ENCODE measurements at regions not wholly inside any gene's neighbourhood (a gene's known extent, or its start where the extent isn't known, plus 50 kb on each side); places are given as distances from the start of the nearest gene placed in this dataset.
"Not testable (repeated sequence)": the region's sequence is repeated elsewhere in the genome, so short reads cannot be mapped to it uniquely, and the experiment has no call there.

GRCh38 chr21:27525780-27526179, 558.9 kb upstream of the ADAMTS5 start:
- no peak for DNase-seq

GRCh38 chr21:27519361-27519760, 552.5 kb upstream of the ADAMTS5 start:
- no peak for DNase-seq

GRCh38 chr21:27517177-27517576, 550.3 kb upstream of the ADAMTS5 start:
- not testable (repeated sequence) for DNase-seq

- DNase-seq: no peak
These were observed 548.8 kb upstream of the ADAMTS5 start for GRCh38 chr21:27515676-27516075.

- no peak for DNase-seq
These were observed 546.9 kb upstream of the ADAMTS5 start for GRCh38 chr21:27513825-27514224.

- no peak for DNase-seq
These were observed 546.1 kb upstream of the ADAMTS5 start for GRCh38 chr21:27513016-27513415.

GRCh38 chr21:27511233-27511632, 544.3 kb upstream of the ADAMTS5 start:
- DNase-seq: no peak

- no peak for DNase-seq
These were observed 540.8 kb upstream of the ADAMTS5 start for GRCh38 chr21:27507695-27508094.

GRCh38 chr21:27505516-27505915, 538.6 kb upstream of the ADAMTS5 start:
- DNase-seq: no peak

GRCh38 chr21:27502801-27503200, 535.9 kb upstream of the ADAMTS5 start:
- no peak for DNase-seq

- DNase-seq: no peak
These were observed 531.1 kb upstream of the ADAMTS5 start for GRCh38 chr21:27498025-27498424.

- DNase-seq: no peak
These were observed 528.9 kb upstream of the ADAMTS5 start for GRCh38 chr21:27495836-27496235.

GRCh38 chr21:27493542-27493941, 526.7 kb upstream of the ADAMTS5 start:
- no peak for DNase-seq

GRCh38 chr21:27487676-27488075, 520.8 kb upstream of the ADAMTS5 start:
- no peak for DNase-seq

GRCh38 chr21:27480841-27481261, 514.0 kb upstream of the ADAMTS5 start:
- no peak for DNase-seq

GRCh38 chr21:27477296-27477695, 510.4 kb upstream of the ADAMTS5 start:
- DNase-seq: no peak

- no peak for DNase-seq
These were observed 509.8 kb upstream of the ADAMTS5 start for GRCh38 chr21:27476696-27477095.

- no peak for DNase-seq
These were observed 508.6 kb upstream of the ADAMTS5 start for GRCh38 chr21:27475363-27475955.

GRCh38 chr21:27467366-27467765, 500.5 kb upstream of the ADAMTS5 start:
- no peak for DNase-seq

- no peak for DNase-seq
These were observed 499.3 kb upstream of the ADAMTS5 start for GRCh38 chr21:27466140-27466539.

GRCh38 chr21:27464648-27465047, 497.8 kb upstream of the ADAMTS5 start:
- no peak for DNase-seq

GRCh38 chr21:27462726-27463125, 495.8 kb upstream of the ADAMTS5 start:
- DNase-seq: no peak

- DNase-seq: no peak
These were observed 487.3 kb upstream of the ADAMTS5 start for GRCh38 chr21:27454234-27454633.

- no peak for DNase-seq
These were observed 484.2 kb upstream of the ADAMTS5 start for GRCh38 chr21:27451116-27451515.

- no peak for DNase-seq
These were observed 483.3 kb upstream of the ADAMTS5 start for GRCh38 chr21:27450216-27450615.

GRCh38 chr21:27448960-27449359, 482.1 kb upstream of the ADAMTS5 start:
- DNase-seq: no peak

Measured in NCI-H2107 (cell line).